ENCODE measurements at regions not wholly inside any gene's neighbourhood (a gene's known extent, or its start where the extent isn't known, plus 50 kb on each side); places are given as distances from the start of the nearest gene placed in this dataset.

DNA sequence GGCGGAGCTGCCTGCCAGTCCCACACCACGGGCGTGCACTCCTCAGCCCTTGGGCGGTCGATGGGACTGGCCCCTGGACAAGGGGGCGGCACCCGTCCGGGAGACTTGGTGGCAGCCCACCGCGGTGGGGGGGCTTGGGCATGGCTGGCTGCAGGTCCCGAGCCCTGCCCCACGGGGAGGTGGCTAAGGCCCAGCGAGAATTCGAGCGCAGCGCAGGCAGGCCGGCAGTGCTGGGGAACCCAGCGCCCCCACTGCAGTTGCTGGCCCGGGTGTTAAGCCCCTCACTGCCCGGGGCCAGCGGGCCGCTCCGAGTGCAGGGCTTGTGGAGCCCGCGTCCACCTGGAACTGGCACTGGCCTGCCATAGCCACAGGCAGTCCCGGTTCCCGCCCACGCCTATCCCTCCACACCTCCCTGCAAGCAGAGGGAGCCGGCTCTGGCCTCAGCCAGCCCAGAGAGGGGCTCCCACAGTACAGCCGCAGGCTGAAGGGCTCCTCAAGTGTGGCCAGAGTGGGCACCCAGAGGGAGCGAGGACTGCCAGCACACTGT lies 742.9 kb upstream of the DDX18 start:
- H2AFZ ChIP-seq = no peak overlapping the region
- H3K9me3 Mint-ChIP-seq = peaks cover 26% of the 10 kb centered on the region
- no peak for TF ChIP-seq ZNF114 (CRISPR knock-in tag; IDR thresholded peaks at IDR 0.05)
- TF ChIP-seq, protein P1, sequence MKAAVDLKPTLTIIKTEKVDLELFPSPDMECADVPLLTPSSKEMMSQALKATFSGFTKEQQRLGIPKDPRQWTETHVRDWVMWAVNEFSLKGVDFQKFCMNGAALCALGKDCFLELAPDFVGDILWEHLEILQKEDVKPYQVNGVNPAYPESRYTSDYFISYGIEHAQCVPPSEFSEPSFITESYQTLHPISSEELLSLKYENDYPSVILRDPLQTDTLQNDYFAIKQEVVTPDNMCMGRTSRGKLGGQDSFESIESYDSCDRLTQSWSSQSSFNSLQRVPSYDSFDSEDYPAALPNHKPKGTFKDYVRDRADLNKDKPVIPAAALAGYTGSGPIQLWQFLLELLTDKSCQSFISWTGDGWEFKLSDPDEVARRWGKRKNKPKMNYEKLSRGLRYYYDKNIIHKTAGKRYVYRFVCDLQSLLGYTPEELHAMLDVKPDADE (IDR thresholded peaks at IDR 0.05) = no peak
- no peak for TF ChIP-seq STAT1 (IDR thresholded peaks at IDR 0.05; ENCODE audit: unreplicated experiment)
- TF ChIP-seq NANOG (IDR thresholded peaks at IDR 0.05; ENCODE audit: borderline replicate concordance) = no peak
- no peak for TF ChIP-seq JUNB (IDR thresholded peaks at IDR 0.05; ENCODE audit: unreplicated experiment)
- TF ChIP-seq, protein P2, sequence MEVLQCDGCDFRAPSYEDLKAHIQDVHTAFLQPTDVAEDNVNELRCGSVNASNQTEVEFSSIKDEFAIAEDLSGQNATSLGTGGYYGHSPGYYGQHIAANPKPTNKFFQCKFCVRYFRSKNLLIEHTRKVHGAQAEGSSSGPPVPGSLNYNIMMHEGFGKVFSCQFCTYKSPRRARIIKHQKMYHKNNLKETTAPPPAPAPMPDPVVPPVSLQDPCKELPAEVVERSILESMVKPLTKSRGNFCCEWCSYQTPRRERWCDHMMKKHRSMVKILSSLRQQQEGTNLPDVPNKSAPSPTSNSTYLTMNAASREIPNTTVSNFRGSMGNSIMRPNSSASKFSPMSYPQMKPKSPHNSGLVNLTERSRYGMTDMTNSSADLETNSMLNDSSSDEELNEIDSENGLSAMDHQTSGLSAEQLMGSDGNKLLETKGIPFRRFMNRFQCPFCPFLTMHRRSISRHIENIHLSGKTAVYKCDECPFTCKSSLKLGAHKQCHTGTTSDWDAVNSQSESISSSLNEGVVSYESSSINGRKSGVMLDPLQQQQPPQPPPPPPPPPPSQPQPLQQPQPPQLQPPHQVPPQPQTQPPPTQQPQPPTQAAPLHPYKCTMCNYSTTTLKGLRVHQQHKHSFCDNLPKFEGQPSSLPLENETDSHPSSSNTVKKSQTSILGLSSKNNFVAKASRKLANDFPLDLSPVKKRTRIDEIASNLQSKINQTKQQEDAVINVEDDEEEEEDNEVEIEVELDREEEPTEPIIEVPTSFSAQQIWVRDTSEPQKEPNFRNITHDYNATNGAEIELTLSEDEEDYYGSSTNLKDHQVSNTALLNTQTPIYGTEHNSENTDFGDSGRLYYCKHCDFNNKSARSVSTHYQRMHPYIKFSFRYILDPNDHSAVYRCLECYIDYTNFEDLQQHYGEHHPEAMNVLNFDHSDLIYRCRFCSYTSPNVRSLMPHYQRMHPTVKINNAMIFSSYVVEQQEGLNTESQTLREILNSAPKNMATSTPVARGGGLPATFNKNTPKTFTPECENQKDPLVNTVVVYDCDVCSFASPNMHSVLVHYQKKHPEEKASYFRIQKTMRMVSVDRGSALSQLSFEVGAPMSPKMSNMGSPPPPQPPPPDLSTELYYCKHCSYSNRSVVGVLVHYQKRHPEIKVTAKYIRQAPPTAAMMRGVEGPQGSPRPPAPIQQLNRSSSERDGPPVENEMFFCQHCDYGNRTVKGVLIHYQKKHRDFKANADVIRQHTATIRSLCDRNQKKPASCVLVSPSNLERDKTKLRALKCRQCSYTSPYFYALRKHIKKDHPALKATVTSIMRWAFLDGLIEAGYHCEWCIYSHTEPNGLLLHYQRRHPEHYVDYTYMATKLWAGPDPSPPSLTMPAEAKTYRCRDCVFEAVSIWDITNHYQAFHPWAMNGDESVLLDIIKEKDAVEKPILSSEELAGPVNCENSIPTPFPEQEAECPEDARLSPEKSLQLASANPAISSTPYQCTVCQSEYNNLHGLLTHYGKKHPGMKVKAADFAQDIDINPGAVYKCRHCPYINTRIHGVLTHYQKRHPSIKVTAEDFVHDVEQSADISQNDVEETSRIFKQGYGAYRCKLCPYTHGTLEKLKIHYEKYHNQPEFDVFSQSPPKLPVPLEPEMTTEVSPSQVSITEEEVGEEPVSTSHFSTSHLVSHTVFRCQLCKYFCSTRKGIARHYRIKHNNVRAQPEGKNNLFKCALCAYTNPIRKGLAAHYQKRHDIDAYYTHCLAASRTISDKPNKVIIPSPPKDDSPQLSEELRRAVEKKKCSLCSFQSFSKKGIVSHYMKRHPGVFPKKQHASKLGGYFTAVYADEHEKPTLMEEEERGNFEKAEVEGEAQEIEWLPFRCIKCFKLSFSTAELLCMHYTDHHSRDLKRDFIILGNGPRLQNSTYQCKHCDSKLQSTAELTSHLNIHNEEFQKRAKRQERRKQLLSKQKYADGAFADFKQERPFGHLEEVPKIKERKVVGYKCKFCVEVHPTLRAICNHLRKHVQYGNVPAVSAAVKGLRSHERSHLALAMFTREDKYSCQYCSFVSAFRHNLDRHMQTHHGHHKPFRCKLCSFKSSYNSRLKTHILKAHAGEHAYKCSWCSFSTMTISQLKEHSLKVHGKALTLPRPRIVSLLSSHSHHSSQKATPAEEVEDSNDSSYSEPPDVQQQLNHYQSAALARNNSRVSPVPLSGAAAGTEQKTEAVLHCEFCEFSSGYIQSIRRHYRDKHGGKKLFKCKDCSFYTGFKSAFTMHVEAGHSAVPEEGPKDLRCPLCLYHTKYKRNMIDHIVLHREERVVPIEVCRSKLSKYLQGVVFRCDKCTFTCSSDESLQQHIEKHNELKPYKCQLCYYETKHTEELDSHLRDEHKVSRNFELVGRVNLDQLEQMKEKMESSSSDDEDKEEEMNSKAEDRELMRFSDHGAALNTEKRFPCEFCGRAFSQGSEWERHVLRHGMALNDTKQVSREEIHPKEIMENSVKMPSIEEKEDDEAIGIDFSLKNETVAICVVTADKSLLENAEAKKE (CRISPR knock-in tag; IDR thresholded peaks at IDR 0.05) = no peak
- no peak for TF ChIP-seq CREB1 (CRISPR knock-in tag; IDR thresholded peaks at IDR 0.05; ENCODE audit: low read depth)
- no peak for TF ChIP-seq EZH2 (IDR thresholded peaks at IDR 0.05; ENCODE audit: low read depth, unreplicated experiment)
- no peak for TF ChIP-seq POLR2AphosphoS5 (IDR thresholded peaks at IDR 0.05; ENCODE audit: low read depth)
- no peak for TF ChIP-seq ZNF331 (CRISPR knock-in tag; IDR thresholded peaks at IDR 0.05; ENCODE audit: low read depth)
- no peak for TF ChIP-seq EZH2phosphoT487 (IDR thresholded peaks at IDR 0.05; ENCODE audit: unreplicated experiment)
- TF ChIP-seq, protein P3, sequence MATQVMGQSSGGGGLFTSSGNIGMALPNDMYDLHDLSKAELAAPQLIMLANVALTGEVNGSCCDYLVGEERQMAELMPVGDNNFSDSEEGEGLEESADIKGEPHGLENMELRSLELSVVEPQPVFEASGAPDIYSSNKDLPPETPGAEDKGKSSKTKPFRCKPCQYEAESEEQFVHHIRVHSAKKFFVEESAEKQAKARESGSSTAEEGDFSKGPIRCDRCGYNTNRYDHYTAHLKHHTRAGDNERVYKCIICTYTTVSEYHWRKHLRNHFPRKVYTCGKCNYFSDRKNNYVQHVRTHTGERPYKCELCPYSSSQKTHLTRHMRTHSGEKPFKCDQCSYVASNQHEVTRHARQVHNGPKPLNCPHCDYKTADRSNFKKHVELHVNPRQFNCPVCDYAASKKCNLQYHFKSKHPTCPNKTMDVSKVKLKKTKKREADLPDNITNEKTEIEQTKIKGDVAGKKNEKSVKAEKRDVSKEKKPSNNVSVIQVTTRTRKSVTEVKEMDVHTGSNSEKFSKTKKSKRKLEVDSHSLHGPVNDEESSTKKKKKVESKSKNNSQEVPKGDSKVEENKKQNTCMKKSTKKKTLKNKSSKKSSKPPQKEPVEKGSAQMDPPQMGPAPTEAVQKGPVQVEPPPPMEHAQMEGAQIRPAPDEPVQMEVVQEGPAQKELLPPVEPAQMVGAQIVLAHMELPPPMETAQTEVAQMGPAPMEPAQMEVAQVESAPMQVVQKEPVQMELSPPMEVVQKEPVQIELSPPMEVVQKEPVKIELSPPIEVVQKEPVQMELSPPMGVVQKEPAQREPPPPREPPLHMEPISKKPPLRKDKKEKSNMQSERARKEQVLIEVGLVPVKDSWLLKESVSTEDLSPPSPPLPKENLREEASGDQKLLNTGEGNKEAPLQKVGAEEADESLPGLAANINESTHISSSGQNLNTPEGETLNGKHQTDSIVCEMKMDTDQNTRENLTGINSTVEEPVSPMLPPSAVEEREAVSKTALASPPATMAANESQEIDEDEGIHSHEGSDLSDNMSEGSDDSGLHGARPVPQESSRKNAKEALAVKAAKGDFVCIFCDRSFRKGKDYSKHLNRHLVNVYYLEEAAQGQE (IDR thresholded peaks at IDR 0.05; ENCODE audit: unreplicated experiment) = no peak
- peaks cover 13% of the 10 kb centered on the region for H3K27me3 ChIP-seq (ENCODE audit: insufficient read depth)
- no peak overlapping the region for H3K4me3 ChIP-seq
- H3K4me2 ChIP-seq = no peak overlapping the region
- H3K4me3 Mint-ChIP-seq = no peak overlapping the region
- H4K20me1 ChIP-seq (replicated peaks; ENCODE audit: insufficient read depth) = no peaks in the 10 kb centered on the region
- H3K36me3 ChIP-seq (ENCODE audit: insufficient read depth) = 0 out of 2 replicates have a peak, but pooled peaks cover 7% of the 10 kb centered on the region
- H3K4me1 ChIP-seq (ENCODE audit: insufficient read depth) = no peaks in the 10 kb centered on the region
- ATAC-seq = no peak
- no peaks in the 10 kb centered on the region for H3K79me2 ChIP-seq (replicated peaks; ENCODE audit: insufficient read depth)
- no peaks in the 10 kb centered on the region for H3K4me1 Mint-ChIP-seq
- H3K36me3 Mint-ChIP-seq (ENCODE audit: low read depth) = peaks cover 18% of the 10 kb centered on the region; the same call in 2 of the 3 replicates
- H3K27me3 Mint-ChIP-seq (ENCODE audit: insufficient read depth, low read depth, poor library complexity) = no peaks in the 10 kb centered on the region
- no peaks in the 10 kb centered on the region; the same call in 1 of the 2 replicates for H3K9me2 ChIP-seq (ENCODE audit: insufficient read depth)
- no peaks in the 10 kb centered on the region for H3F3A ChIP-seq (replicated peaks; ENCODE audit: low read depth)
- no peak overlapping the region for H3K27ac Mint-ChIP-seq
- H3K27ac ChIP-seq (ENCODE audit: low read depth) = no peak overlapping the region
- DNase-seq (ENCODE audit: low spot score) = no peak
